GM19463 (cell line): ENCODE measurements at regions not wholly inside any gene's neighbourhood (a gene's known extent, or its start where the extent isn't known, plus 50 kb on each side); places are given as distances from the start of the nearest gene placed in this dataset.
"Not testable (repeated sequence)": the region's sequence is repeated elsewhere in the genome, so short reads cannot be mapped to it uniquely, and the experiment has no call there.

ENCODE experiments used
- ATAC-seq: cut with Tn5 transposase; IDR thresholded peaks from one replicate; pipeline ENCODE4 v1.9.1; 2021; ENCODE audit warnings: mild to moderate bottlenecking, moderate library complexity; ENCODE audit not compliant: unreplicated experiment

DNA sequence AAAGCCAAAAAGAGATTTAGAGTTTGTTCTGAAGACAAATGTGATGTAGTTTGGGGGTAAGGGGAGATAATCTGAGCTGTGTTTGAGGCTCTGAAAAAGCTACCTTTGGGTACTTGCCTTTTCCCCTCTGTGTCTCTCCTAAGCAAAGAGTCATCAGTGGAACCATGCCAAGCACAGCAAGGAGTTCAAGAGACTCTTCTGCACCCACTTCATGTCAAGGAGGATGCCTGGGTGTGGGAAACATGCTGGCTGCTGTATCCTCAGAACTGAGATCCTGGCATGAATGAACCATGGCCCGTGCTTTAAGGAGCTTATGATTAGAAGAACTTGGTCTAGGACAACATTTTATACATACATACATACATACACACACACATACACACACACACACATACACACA, 142.9 kb downstream of the NOC3L start:
- ATAC-seq = no peak

DNA sequence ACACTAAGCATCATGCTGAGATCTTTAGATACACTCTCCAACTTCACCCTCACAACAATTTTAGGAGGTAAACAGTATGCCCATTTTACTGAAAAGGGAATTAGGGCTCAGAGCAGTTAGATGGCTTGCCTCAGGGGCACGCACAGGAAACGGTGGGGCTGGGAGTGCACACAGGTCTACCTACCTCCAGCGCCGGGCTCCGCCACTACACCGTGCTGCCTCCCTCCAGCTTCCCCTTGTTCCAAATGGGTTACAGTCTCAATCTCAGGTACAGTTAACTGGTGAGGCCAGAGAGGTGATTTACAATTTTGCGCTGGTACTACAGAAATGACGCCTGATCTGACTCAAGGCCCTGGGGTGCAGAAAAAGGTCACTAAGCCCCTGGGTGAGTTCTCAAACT, 142.0 kb downstream of the NOC3L start:
- ATAC-seq = no peak

DNA sequence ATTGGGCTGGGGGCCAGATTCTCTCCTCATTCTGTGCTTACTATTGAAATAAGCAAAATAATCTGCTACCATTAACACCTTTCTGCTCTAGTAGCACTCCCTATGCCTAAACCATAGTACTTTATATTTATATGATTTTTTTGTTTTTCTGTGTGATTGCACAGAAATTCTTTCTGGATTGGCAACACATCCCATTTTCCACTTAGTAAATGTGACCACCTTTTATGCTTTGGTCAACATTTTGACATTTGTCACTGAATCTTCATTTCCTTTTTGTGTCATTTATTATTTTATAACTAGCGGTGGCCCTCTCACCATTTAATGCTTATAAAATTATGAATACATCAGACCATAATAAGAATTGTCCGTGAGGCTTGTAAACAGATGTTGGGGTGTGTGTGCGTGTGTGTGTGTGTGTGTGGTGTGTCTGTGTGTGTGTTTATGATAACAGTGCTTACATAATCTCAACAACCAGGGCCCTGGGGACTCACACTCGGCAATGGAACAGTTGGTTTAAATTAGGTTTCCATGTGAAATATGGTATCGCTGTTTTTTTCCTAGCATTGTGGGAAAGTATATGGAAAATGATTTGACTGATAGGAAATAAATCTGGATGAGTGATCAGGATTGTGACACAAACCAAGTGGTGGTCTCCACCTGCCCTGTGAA, 138.9 kb downstream of the NOC3L start:
- no peak for ATAC-seq

DNA sequence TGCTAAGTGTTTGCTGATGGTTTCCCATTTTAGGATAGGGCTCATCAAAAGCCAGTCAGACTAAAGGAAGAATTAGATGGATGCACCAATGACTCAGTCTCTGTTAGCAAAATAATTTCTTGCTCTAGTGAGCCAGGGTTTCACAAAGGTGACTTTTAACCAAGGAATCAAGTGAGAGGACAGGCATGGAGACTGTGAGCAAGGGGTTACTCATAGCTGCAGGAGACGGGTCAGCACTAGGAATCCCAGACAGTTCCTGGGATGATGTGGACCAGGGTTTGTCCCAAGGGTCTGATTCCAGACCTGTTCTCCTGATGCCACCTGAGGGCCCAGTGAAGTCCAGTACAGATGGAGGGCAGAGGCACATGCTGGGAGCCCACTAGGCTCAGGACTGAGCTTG, 138.1 kb downstream of the NOC3L start:
- no peak for ATAC-seq

DNA sequence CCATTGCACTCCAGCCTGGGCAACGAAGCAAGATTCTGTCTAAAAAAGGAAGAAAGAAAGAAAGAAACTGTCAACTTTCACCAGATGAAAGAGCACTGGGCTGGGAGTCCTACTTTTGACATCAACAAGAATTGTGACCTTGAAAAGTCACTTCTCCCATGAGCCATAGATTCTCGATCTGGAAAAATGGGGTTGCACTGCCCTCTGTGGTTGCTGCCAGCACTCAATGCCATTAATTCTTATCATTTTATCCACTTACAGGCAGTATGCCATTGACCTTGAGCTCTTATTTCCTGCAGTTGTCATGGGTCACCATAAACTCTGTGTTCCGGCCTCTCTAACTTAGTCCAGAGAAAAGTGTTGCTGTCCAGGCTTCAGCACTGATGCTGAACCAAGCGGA, 137.2 kb downstream of the NOC3L start:
- ATAC-seq = no peak

DNA sequence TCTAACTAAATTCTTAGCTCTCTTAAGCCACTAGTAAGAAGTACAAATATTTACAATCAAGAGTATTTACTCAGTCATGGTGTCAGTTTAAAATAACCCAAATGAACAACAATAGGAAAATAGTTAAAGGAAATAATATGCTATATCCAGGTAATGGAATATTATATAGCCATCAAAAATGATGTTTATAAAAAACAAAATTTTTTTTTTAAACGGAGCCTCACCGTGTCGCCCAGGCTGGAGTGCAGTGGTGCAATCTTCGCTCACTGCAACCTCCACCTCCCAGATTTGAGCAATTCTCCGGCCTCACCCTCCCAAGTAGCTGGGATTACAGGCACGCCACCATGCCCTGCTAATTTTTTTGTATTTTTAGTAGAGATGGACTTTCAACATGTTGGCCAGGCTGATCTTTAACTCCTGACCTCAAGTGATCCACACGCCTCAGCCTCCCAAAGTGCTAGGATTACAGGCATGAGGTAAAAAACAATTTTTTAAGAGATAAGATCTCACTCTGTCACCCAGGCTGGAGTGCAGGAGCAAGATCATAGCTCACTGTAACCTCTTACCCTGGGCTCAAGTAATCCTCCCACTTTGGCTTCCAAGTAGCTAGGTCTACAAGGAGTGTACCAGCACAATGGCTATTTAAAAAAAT, 132.5 kb downstream of the NOC3L start:
- no peak for ATAC-seq

DNA sequence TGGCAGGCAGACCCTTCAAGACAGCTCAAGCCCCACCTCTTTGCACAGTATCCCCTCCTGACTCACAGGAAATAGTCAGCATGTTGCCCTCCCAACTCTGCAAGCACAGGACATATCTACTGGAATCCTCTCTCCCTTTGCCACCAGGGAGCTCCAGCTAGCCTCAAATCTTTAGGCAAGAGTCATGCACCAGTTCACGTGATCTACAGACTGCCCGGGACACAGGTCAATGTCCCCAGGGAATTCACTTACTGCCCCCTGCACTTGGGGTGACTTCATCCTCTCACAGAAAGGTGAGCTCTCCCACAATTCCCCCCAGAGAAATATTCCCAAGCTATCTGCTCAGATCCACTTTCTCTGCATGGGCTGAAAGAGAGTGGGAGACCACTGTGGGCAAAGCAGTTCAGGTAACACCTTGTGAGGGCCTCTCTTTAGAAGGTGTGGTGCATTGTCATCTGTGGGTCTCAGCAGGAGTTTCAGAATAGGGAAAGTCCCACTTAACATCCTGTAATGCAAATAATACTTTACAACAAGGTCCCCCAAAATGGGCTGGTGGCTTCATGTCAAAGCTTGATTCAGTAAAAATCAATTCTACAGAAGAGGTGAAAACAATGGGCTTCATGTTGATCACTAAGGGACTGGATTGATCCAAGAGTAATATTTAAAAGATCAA, 129.9 kb downstream of the NOC3L start:
- ATAC-seq = no peak

DNA sequence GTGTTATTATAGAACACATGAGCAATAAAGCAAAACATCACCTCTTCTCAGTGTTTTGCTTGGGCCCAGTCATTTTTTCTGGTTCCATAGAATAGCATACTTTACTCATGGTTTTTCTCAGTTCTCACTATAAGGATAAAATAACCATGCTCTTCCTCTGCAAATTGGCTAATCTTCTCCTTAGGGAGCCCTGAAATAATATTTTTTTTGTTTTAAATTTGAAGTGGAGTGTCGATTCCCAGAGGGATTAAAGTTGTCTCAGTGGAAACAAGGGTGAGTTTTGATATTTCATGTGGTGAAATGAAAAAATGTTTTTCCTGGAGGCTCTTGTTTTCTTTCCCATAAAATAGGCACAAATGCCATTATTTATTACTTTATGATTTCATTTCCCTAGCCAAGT, 127.3 kb downstream of the NOC3L start:
- ATAC-seq = no peak

- ATAC-seq = no peak
Observed at GRCh38 chr10:94238006-94238617, 124.6 kb downstream of the NOC3L start.

DNA sequence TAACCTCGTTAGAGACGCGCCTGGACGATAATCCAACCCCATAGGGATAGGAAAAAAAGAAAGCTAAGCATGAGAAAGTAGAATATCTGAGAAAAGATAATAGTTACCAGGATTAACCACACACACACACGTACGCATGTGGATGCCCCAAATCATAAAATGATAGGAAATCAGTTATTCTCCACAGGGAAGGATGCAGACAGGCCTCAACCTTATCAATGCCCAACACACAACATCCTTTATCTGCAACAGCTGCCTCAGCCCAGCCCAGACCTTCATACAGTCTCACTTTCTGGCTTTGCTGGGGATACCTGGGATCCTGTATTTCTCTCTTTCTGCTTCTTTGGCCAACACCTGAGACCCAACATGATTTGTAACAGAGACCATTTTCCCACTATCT, 123.0 kb downstream of the NOC3L start:
- ATAC-seq = no peak

- ATAC-seq = no peak
Observed at GRCh38 chr10:94240491-94240890, 122.2 kb downstream of the NOC3L start.

- ATAC-seq = no peak
Observed at GRCh38 chr10:94240901-94241300, 121.8 kb downstream of the NOC3L start.

DNA sequence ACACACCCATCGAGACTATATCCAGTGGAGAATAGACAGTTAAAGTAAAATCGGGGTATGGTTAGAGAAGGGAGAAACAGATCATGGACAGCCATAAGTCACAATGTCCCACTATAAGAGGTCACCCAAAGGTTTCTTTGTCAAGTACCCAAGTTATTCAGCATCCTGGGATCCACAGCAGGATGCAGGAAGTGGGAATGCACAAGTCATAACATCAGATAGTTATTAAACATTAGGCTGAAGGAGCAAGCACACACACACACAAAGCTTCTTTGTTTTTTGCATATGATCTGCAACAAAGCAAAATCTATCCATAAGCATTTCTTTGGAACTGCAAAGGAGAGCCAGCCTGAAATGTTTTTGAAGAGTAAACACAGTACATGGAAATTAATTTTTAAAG, 111.6 kb downstream of the NOC3L start:
- ATAC-seq = no peak

DNA sequence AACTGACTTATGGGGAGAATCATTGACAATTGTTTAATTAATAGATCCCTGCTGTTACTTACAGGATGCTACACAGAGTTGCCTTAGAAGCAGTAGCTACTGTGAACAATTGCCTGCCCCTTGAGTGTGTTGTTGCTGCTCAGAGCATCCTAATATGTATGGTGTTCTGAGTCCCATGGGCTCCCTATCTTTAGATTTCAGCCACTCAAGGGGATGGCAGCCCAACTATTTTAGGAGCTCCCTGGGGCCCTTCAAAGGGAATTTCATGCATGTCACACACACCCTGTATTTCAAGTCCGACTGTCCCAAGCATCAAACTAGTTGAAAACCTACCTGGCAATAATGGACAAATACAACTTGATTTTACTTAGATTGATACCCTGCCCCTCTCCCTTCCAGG, 111.2 kb downstream of the NOC3L start:
- ATAC-seq = no peak

DNA sequence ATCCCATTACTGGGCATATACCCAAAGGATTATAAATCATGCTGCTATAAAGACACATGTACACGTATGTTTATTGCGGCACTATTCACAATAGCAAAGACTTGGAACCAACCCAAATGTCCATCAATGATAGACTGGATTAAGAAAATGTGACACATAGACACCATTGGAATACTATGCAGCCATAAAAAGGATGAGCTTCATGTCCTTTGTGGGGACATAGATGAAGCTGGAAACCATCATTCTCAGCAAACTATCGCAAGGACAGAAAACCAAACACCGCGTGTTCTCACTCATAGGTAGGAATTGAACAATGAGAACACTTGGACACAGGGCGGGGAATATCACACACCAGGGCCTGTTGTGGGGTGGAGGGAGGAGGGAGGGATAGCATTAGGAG, 105.3 kb downstream of the NOC3L start:
- not testable (repeated sequence) for ATAC-seq

GRCh38 chr10:94260455-94260854, 102.3 kb downstream of the NOC3L start:
- no peak for ATAC-seq

DNA sequence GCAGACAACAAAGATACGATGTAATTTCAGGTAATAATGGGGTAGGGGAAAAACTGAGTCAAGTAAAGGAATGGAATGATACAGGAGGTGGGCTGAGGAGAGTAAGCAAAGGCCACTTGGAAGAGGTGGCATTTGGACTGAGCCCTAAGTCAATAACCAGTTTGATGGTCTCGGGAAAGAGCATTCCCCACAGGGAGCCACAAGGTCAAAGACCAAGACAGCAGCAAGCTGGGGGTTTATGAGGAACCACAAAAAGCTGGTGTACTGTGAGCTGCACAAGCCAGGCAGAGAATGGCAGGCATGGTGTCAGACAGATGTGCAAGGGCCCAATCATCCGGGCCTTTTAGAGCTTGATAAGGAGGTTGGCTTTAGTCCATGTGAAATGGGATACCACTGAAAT, 98.7 kb downstream of the NOC3L start:
- no peak for ATAC-seq

DNA sequence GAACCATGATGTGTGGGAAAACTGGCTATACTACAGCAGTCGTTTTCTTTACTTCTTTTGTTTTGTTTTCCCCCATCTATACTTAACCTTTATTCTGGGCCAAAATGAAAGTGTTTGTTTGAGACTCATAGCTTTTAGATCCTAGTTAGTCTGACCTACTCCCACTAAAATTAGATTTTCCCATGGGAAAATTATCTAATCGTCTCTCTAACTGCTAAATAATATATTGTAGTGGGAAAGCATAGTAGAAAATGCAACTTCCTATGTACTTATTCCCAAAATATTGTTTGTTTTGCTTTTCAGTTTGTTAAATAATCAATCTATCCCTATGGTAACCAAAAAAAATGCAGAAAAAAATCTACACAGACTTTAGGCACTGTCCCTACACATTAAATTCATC, 96.6 kb downstream of the NOC3L start:
- no peak for ATAC-seq

GRCh38 chr10:94268652-94269051, 94.1 kb downstream of the NOC3L start:
- ATAC-seq = no peak

GRCh38 chr10:94274142-94274787, 88.5 kb downstream of the NOC3L start:
- no peak for ATAC-seq

DNA sequence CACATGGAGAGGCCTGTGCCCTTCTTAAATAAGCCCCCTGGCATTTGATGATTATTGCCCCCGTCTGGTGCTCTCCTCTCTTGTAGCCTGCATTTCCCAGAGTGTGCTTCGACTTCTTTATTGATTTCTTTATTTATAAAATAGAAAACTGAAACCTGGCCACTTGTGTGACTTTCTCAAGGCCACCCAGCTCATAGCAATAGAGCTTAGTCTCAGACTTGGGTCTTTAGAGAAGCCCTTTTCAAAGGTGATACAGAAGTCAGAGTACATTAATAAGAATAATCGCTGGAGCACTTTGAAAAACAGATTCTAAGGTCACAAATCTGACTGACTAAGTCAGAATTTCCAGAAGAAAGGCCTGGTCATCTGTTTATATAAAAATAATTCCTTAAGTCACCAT, 86.6 kb downstream of the NOC3L start:
- no peak for ATAC-seq
